ENCODE measurements at regions not wholly inside any gene's neighbourhood (a gene's known extent, or its start where the extent isn't known, plus 50 kb on each side); places are given as distances from the start of the nearest gene placed in this dataset.
"Not testable (repeated sequence)": the region's sequence is repeated elsewhere in the genome, so short reads cannot be mapped to it uniquely, and the experiment has no call there.

- Histone ChIP-seq H3K27me3 (replicated peaks) (no peaks in the 10 kb centered on the region), H3K27ac (no peak overlapping the region), H3K4me3 (ENCODE audit: low read depth, low read length) (no peak overlapping the region), H3K36me3 (replicated peaks) (no peaks in the 10 kb centered on the region)
- TF ChIP-seq CTCF (IDR thresholded peaks at IDR 0.05; ENCODE audit: low read depth, low read length, missing control alignments), result no peak
- in situ Hi-C loops (cut with HindIII; ENCODE audit: low pct_ligation_motif_present, low sequenced_read_pairs), result no loop called here
- no peak for DNase-seq
Measured at GRCh38 chr3:88742674-88743507, 364.5 kb upstream of the EPHA3 start.

DNA sequence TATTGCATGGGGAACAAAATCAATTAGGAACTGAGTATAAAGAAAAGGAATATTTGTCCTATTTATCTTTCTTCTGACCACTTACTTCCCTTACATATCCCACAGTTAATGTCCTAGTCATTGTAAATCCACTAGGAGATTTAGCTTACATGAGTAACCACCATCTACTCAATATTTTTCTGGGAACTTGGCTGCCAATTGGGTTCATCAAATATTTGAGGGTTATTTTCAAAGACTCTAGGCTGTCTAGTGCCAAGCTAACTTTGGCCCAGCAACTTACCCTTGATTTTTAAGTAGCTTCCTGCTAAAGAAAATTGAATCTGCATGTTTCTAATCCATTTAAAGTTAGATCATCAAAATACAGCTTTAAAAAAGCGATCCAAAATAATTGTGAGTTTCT is 362.5 kb upstream of the EPHA3 start:
- no peak for DNase-seq
- TF ChIP-seq CTCF (IDR thresholded peaks at IDR 0.05; ENCODE audit: low read depth, low read length, missing control alignments), result no peak
- in situ Hi-C loops (cut with HindIII; ENCODE audit: low pct_ligation_motif_present, low sequenced_read_pairs), result no loop called here
- Histone ChIP-seq H3K36me3 (replicated peaks) (no peaks in the 10 kb centered on the region), H3K27me3 (replicated peaks) (no peaks in the 10 kb centered on the region), H3K27ac (no peak overlapping the region), H3K4me3 (ENCODE audit: low read depth, low read length) (no peak overlapping the region)

DNA sequence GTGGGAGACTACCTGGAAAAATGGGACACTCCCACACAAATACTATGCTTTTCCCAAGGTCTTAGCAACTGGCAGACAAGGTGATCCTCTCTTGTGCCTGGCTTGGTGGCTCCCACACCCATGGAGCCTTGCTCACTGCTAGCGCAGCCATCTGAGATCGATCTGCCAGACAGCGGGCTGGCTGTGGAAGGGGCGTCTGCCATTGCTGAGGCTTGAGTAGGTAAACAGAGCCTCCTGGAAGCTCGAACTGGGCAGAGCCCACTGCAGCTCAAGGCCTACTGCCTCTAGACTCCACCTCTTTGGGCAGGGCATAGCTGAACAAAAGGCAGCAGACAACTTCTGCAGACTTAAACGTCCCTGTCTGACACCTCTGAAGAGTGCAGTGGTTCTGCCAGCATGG is 360.3 kb upstream of the EPHA3 start:
- H3K27ac ChIP-seq; in situ Hi-C loops (cut with HindIII; ENCODE audit: low pct_ligation_motif_present, low sequenced_read_pairs); DNase-seq; H3K4me3 ChIP-seq (ENCODE audit: low read depth, low read length); H3K27me3 ChIP-seq (replicated peaks); H3K36me3 ChIP-seq (replicated peaks): not testable (repeated sequence)

- in situ Hi-C loops (cut with HindIII; ENCODE audit: low pct_ligation_motif_present, low sequenced_read_pairs), result no loop called here
- no peak for TF ChIP-seq CTCF (IDR thresholded peaks at IDR 0.05; ENCODE audit: low read depth, low read length, missing control alignments)
Measured at GRCh38 chr3:88758676-88759075, 348.7 kb upstream of the EPHA3 start.

DNA sequence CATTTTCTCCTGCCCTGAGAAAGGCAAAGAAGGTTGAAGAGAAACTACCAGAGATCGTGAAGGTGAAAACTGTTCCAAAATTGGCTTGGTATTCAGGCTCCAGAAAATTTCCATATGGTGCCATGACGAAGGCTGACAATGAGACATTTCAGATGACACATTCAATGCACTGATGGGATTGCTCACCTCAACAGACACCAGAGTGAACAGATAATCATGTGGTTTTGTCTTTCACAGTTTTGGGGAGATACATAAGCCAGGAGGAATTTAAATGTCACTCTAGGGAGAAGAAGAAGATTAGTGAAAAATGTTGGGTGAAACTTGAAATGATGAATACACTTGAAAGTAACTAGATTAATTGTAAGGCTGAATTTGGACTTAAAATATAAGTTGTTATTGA is 339.7 kb upstream of the EPHA3 start:
- H3K36me3 ChIP-seq (replicated peaks), result no peaks in the 10 kb centered on the region
- no peak overlapping the region for H3K4me3 ChIP-seq (ENCODE audit: low read depth, low read length)
- in situ Hi-C loops (cut with HindIII; ENCODE audit: low pct_ligation_motif_present, low sequenced_read_pairs), result no loop called here
- no peak overlapping the region for H3K27ac ChIP-seq
- no peak for TF ChIP-seq CTCF (IDR thresholded peaks at IDR 0.05; ENCODE audit: low read depth, low read length, missing control alignments)
- no peak for DNase-seq
- H3K27me3 ChIP-seq (replicated peaks), result no peaks in the 10 kb centered on the region

More at GRCh38 chr3:88758676-88759075, 348.7 kb upstream of the EPHA3 start:
- Histone ChIP-seq H3K27ac (no peak overlapping the region), H3K36me3 (replicated peaks) (no peaks in the 10 kb centered on the region), H3K4me3 (ENCODE audit: low read depth, low read length) (no peak overlapping the region), H3K27me3 (replicated peaks) (no peaks in the 10 kb centered on the region)
- DNase-seq, result no peak

GRCh38 chr3:88773766-88774165 is 333.7 kb upstream of the EPHA3 start:
- in situ Hi-C loops (cut with HindIII; ENCODE audit: low pct_ligation_motif_present, low sequenced_read_pairs), result no loop called here
- H3K27ac ChIP-seq, result no peak overlapping the region
- no peak for TF ChIP-seq CTCF (IDR thresholded peaks at IDR 0.05; ENCODE audit: low read depth, low read length, missing control alignments)
- no peaks in the 10 kb centered on the region for H3K36me3 ChIP-seq (replicated peaks)
- DNase-seq, result no peak
- H3K4me3 ChIP-seq (ENCODE audit: low read depth, low read length), result no peak overlapping the region
- H3K27me3 ChIP-seq (replicated peaks), result no peaks in the 10 kb centered on the region

Measured in brain microvascular endothelial cell (primary cell).